HL-60/S4 treated with retinoic acid at 250 ng/mL for 4 days and 3 days (cell line): ENCODE measurements at regions not wholly inside any gene's neighbourhood (a gene's known extent, or its start where the extent isn't known, plus 50 kb on each side); places are given as distances from the start of the nearest gene placed in this dataset.
"Not testable (repeated sequence)": the region's sequence is repeated elsewhere in the genome, so short reads cannot be mapped to it uniquely, and the experiment has no call there.

Experiments used
- in situ Hi-C: fragments of 300-500 bp; cut with MboI; formaldehyde crosslinking; loops from 2 replicates; pipeline ENCODE4 v1.7.0; 2022; ENCODE audit warnings: low sequenced_read_pairs

DNA sequence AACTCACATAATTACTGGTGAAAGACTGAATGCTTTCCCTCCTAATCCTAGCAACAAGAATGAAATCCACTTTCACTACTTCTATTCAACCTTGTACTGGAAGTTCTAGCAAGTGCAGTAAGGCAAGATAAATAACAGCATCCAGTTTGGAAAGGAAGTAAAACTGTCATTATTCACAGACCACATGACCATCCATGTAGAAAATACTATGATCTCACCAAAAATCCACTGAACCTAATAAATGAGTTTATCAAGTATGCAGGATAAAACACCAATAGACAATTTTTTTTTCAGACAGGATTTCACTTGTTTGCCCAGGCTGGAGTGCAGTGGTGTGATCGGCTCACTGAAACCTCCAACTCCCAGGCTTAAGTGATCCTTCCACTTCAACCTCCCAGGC, 117.7 kb downstream of the TMEM167A start:
- in situ Hi-C loops = no loop called here

DNA sequence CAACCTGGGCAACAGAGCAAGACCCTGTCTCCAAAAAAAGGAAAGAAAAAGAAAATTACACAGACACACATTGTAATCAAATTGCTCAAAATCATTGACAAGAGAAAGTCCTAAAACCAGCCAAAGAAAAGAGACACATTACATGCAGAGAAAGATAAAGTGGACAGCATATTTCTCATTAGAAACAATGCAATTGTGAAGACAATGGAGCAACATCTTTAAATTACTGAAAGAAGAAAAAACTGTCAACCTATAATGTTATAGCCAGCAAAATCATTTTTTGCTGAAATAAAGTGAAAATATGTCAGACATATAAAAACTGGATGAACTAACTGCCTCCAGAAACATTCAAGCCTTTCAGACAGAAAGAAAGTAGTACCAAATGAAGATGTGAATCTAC, 120.6 kb downstream of the TMEM167A start:
- in situ Hi-C loops = no loop called here

DNA sequence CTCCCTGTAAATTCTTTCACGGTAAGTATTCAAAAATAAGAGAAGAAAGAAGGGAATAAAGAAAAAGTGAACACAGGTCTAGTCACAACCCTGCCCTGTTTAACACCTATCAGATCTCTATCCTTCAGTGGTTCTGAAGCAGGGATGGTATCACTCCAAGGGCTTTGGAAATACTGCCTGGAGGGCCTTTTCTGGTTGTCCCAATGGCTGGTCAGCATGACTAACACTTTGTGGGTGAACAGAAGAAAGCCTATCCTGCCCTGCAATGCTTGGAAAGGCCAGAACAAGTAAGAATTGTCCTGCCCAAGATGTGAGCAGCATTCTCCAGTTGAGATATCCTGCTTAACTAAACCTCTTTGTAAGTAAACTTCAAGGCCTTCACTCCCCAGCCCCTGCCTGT, 124.9 kb downstream of the TMEM167A start:
- in situ Hi-C loops = no loop called here

DNA sequence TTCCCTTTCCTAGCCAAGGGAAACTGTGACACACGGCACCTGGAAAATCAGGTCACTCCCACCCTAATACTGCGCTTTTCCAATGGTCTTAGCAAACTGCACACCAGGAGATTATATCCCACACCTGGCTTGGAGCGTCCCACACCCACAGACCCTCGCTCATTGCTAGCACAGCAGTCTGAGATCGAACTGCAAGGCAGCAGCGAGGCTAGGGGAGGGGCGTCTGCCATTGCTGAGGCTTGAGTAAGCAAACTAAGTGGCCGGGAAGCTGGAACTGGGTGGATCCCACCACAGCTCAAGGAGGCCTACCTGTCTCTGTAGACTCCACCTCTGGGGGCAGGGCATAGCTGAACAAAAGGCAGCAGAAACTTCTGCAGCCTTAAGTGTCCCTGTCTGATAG, 132.9 kb downstream of the TMEM167A start:
- in situ Hi-C loops = not testable (repeated sequence)

DNA sequence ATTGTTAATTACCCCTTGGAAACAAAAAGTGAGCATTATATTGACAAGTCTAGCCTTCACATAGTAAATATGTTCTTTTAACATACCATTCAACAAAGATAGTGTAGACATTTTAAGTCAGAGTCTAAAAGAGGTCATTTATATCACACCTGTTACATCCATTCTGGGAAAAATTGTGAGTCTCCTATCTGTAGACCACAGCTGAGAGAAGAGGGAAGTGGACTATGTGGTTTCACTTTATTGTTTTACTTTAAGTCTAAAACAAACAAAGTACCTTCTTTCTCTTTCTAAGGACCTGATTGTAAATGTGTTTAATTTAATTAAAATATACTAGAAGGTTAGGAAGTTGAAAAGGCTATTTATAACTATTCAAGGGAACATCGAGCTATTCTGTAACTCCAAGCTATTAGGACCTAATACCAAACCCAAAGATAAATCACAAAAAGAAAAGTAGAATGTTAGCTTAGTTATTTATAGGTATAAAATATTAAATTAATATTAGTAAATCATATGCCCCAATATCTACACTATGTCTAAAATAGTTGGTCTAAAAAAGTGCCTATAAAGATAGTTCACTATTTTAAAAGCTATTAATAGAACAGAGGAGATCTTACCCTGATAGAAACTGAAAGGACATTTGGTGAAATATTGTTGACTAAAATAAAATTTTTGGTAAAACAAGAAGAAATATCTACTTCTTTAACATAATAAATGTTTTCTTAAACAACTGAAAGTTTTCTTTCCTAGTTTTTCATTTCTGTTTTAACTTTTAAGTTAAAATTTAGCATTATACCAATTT, 134.9 kb downstream of the TMEM167A start:
- in situ Hi-C loops = no loop called here

DNA sequence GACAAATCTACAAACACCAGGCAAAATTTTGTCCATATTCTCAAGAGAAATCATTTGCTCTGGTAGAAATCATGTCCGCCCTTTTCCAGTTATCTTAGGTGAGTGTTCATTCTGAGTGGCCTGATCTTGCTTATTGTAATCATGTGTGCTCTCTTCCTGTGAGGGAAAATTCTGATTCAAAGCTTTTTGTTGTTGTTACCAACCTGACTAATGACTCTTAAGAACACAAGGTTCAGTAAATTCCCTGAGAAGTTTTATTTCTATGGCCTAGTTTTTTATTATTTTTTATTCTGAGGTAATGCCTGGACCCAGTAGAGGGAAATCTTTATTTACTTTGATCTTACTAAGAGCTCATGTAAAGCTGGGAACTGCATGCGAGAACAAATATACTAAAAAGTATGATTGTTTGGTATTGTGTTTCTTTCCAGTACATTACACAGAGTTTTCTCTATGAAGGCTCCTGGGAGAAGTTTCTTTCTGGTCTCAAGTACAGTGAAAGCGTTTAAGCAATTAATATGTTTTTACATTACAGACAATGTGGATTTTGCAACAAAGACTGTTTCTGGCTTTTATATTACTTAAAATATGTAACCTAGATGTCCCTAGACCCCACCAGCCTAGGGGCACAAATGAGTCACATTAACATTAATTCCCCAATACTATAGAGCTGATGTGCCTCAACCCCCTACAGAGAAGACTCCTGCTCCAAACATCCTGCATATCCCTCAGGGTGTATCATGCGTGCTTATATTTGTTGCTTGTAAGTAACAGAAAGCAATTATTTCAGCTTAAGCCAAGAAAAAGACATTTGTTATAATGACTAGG, 138.1 kb downstream of the TMEM167A start:
- in situ Hi-C loops = no loop called here

DNA sequence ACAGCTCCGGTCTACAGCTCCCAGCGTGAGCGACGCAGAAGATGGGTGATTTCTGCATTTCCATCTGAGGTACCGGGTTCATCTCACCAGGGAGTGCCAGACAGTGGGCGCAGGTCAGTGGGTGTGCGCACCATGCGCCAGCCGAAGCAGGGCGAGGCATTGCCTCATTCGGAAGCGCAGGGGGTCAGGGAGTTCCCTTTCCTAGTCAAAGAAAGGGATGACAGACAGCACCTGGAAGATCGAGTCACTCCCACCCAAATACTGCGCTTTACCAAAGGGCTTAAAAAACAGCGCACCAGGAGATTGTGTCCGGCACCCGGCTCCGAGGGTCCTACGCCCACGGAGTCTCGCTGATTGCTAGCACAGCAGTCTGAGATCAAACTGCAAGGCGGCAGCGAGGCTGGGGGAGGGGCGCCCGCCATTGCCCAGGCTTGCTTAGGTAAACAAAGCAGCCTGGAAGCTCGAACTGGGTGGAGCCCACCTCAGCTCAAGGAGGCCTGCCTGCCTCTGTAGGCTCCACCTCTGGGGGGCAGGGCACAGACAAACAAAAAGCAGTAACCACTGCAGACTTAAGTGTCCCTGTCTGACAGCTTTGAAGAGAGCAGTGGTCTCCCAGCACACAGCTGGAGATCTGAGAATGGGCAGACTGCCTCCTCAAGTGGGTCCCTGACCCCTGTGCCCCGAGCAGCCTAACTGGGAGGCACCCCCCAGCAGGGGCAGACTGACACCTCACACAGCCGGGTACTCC, 144.5 kb downstream of the TMEM167A start:
- in situ Hi-C loops = not testable (repeated sequence)

DNA sequence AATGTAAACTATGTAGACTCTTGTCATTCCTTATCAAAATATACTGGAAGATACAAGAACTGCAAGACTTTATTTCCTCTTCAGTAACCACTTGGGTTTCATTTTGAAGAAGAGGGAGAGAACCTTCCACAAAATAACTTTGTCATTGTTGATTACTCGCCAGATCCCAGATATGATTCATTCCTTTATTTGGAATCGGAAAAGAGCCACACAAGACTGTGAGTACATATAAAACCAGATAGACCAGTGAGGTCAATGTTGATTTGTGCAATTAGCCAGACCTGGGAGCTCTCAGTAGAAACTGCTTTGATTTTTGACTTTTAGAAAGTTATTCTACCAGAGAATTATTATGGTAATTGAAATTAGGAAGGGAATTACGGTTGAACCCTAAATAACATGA, 146.1 kb downstream of the TMEM167A start:
- in situ Hi-C loops = no loop called here

DNA sequence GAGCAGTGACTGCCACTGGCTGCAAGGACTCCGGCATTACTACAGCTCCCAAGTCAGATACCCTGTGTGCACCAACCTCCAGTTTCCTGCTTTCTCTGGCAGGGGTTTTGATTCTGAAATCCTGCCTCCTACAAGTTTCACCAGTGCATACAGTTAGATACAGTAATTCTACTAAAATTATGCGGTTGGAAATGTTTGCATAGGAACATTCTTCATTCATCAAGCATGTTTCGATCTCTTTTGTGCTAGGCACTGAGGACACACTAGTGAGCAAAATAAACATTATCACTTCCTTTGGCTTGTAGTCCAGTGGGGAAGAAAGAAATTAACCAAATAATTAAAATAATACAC, 152.2 kb downstream of the TMEM167A start:
- in situ Hi-C loops = no loop called here

DNA sequence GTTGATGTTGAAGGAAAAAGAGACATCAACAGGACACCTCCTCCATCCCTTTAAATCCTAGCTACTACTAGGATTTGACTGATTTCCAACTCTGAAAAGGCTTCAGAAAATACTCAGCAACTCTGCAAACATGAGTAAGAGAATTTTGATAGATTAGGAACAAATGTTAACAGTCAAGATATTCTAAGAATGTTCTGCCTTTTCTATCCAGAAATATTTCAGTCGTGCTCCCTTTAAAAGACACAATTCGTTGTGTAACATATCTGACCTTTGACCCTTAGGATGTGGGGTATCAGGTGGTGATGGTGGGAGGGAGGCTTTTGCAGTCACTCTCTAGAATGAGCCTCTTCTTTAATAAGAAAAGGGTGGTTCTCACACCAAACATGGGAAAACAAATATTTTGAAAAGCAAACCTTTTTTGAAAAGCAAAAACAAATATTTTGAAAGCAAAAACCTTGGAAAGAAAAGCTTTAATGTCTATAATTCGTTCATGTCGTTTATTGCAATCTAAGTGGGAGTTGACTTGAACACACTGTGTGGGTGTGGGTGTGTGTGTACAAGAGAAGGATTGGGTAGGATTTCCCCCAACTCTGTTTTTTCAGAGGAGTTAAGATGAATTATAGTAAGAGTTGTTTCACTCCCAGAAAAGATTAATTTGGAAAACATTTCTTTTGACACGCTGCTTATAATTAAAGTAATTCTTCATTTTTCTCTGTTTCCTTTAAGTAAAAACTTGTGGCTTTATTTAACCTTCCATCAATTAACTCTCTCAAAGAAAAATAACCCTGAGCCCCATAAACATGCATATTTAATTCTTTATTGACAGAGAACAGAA, 152.8 kb downstream of the TMEM167A start:
- in situ Hi-C loops = no loop called here

DNA sequence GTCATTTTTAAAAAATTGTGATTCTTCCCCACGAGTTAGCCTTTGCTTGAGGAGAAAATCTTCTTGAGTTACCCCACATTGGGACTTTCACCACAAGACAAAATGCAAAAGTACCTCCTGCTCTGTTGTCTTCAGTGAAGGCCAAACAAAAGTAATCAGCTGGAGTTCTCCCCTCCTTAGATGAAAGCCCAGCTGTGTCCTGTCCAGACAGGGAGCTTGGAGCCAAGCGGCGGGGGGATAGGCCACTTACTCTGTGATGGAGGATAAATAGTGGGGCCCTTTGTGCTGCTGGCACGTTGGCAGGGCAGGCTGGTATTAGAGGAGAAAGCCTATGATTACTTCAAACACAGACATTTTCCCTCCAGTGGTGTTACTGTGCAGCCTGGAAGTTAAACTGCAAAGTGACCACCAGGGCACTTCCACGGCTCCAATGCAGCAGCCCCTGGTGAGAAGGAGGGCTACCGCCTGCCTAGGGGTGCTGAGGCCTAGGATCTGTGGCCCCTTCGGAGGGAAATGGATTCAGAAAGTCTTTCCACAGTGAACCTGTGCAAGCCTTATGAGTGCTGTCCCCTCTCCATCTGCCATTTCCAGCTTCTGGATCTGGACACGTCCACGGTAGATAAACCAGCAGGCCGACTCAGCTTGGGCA, 155.0 kb downstream of the TMEM167A start:
- in situ Hi-C loops = no loop called here

DNA sequence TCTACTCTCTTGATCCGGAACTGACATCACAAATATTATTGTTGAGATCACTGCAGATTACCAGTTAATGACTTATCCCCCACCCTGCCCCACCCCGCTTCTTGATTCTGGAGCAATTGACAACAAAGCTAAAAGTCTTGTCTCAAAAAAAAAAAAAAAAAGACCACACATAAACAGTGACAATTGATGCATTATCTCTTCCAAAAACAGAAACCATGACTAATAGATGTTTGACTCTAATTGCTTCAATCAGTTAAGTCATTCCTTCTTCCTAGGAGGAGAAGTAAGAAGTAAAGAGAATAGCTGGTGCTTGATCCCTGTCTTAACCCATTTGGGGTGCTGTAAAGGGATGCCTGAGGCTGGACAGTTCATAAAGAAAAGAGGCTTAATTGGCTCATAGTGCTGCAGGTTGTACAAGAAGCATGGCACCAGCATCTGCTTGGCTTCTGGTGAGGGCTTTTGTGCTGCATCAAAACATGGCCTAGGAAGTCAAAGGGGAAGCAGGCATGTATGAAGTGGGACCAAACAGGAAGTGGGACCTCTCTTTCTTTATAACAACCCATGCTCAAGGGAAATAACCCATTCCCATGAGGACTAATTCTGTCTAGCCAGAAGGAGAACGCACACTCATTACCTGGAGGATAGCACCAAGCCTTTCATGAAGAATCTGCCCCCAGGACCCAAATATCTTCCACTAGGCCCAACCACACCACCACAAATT, 158.7 kb downstream of the TMEM167A start:
- in situ Hi-C loops = no loop called here

DNA sequence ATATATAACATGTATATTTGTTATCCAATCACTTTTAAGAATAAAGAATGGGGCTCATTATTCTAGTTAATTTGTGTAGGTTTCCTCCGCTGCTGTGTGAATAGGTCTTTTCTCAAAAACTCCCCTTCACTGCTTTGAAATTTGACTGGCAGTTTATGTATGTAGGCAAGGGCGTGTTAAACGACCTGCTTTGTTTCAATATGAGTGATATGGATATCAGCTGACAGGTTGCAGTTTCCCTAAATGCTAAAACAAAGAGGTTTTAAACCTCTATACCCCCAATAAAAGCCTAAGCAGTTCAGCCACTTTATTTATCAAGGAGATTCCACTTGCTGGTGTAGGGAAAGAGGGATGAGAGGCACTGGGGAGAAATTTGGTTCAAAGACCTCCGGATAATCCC, 159.6 kb downstream of the TMEM167A start:
- in situ Hi-C loops = no loop called here

DNA sequence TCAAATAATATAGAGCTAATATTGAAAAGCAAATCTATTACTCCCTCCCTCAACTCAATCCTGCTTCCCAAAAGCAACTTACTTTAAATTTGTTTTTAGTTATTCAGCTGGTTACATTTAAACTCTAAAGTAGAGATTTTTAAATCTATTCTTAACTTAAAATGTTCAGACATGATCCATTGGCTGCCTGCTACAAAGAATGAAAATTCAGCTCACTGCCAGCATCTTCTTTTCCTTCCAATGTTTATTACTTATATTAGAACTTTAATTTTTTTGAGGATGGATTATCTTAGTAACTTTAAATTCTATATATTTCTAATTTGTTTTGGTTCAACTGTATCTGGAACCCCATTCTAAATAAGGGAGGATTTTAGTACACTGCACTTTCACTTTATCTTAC, 163.2 kb downstream of the TMEM167A start:
- in situ Hi-C loops = no loop called here

DNA sequence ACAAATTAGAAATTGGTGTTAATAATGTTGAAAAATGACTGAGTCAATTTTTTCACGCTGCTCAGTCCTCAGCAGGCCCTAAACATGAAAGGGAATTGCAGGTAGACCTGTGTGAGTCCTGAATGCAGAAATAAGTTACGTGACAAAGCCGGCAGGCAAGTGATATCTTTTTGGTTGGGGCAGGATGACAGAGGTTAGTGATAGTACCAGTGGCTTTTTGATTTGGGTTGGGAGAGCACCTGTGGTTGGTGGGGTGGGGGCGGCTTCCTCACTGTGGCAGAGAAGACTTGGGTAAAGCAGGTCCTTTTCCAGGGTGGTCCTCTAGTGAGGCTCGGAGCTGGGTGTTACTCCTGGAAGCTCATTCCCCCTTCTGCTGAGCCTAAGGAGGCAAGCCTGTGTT, 164.7 kb downstream of the TMEM167A start:
- in situ Hi-C loops = no loop called here

DNA sequence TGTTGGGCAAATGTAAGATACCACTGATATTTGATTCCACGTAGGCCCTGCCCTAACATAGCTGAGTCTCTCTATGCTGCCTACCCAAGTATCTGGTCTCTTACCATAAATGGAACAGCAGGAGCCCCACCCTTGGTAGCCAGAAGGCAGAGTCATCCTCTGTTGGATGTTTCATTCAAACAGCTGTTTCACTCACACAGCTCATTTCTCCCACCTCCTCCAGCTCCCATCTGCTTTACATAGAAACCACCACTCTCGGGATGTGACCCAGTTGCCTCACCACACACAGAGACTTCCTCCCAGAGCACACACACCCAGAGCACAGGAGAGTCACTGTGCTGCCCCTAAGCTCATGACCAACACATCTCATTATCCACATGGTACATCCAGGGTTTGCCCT, 165.3 kb downstream of the TMEM167A start:
- in situ Hi-C loops = no loop called here

DNA sequence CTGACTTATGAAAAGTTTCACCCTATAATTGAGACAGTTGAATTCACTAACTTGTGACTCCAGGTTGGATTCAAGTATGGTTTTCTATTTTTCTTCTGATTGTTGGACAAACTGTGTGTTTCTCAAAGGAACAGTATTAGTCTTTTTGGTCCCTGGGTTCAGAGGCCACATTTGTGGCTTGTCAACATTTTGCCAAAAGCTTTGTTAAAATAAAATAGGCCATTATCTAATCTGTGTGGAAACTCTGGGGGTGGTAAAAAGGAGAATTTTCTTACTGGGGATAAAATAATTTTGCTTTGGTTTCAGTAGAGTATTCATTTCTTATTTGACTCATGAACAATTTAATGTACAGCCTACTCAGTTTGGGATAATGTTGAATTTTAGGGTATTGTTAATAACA, 166.3 kb downstream of the TMEM167A start:
- in situ Hi-C loops = no loop called here

DNA sequence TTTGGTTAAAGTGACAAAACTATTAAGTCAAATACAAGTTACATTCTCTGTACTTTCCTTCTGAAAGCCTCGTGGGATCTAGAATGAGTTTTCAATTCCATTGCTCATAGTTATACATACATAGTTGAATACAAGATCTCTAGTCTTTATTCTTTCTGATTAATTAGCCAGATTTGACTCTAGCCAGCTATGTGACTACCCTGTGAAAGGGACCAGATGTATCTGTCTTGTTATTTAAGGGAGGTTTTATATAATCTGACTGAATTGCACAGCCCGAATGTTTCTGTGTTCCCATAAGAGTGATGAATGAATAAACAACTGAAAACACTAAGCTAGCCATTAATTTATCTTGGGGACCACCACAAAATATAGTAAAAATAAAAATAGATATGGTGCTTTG, 166.7 kb downstream of the TMEM167A start:
- in situ Hi-C loops = no loop called here

DNA sequence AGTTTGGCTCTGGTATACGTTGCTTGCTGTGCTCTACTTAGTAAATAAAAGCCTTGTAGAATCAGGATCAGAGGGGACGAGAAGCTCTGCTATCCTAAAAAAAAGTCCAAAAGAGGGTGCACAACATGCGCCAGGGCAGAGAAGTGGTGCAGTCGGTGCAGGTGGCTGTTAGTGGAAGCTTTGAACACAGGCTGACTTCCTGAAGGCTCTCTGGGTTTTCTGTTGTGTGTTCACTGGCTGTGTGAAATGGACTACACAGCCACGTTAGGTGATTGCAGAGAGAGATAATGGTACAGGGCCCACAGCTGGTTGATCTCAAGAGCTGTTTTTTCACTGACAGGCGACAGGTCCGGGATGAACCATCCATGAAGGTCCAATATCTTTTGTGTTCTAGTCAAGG, 167.4 kb downstream of the TMEM167A start:
- in situ Hi-C loops = no loop called here

DNA sequence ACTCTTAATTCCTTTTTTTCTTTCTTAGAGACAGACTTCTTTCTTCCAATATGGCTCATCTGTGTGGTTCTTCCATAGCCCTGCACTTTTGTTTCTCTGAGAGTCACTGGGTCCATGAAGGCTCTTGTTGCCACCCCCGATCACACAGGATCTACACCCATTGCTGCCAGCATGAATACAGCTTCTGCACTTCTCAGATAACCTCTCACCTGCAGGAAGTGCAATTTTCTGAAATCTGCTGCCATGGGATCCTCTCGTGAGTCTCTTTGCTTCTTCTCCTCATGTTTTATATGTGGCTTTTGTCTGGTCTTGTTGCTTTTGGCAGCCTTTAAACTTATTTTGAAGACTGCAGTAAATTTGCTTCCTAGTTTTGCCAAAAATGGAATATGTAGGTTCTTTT, 171.2 kb downstream of the TMEM167A start:
- in situ Hi-C loops = no loop called here
